Stimulated activated CD4-positive, alpha-beta T cell treated with anti-CD3 and anti-CD28 coated beads, Interleukin-1b, Interleukin-23, amount 100 ng/mL, for 4 hours (primary cell): ENCODE measurements at regions not wholly inside any gene's neighbourhood (a gene's known extent, or its start where the extent isn't known, plus 50 kb on each side); places are given as distances from the start of the nearest gene placed in this dataset.

Experiments
- DNase-seq, 2 donors: peaks; one replicate each; pipeline ENCODE4 v3.0.0-alpha.2; 2020; ENCODE audit warnings: low read depth in 2 of 2

GRCh38 chr13:22176968-22177520 is 506.2 kb downstream of the FGF9 start:
- DNase-seq = no peak

- no peak for DNase-seq
Observed at GRCh38 chr13:22178878-22179277, 508.0 kb downstream of the FGF9 start.

- no peak for DNase-seq
Observed at GRCh38 chr13:22187329-22187728, 516.5 kb downstream of the FGF9 start.

- no peak for DNase-seq
Observed at GRCh38 chr13:22189176-22190048, 518.5 kb downstream of the FGF9 start.

GRCh38 chr13:22193070-22193469 is 522.2 kb downstream of the FGF9 start:
- DNase-seq = no peak

GRCh38 chr13:22194106-22194805 is 523.4 kb downstream of the FGF9 start:
- no peak for DNase-seq

- no peak for DNase-seq
Observed at GRCh38 chr13:22195726-22196125, 524.9 kb downstream of the FGF9 start.

GRCh38 chr13:22196777-22197176 is 525.9 kb downstream of the FGF9 start:
- DNase-seq = no peak

GRCh38 chr13:22198001-22198400 is 527.1 kb downstream of the FGF9 start:
- DNase-seq = no peak

GRCh38 chr13:22198641-22199217 is 527.9 kb downstream of the FGF9 start:
- no peak for DNase-seq

GRCh38 chr13:22200440-22200839 is 529.6 kb downstream of the FGF9 start:
- no peak for DNase-seq

- no peak for DNase-seq
Observed at GRCh38 chr13:22201375-22201925, 530.6 kb downstream of the FGF9 start.

GRCh38 chr13:22210134-22210930 is 539.5 kb downstream of the FGF9 start:
- DNase-seq = no peak

- DNase-seq = no peak
Observed at GRCh38 chr13:22211876-22212275, 541.0 kb downstream of the FGF9 start.

- no peak for DNase-seq
Observed at GRCh38 chr13:22212576-22212975, 541.7 kb downstream of the FGF9 start.

GRCh38 chr13:22214184-22214583 is 543.3 kb downstream of the FGF9 start:
- DNase-seq = no peak

GRCh38 chr13:22218797-22219196 is 547.9 kb downstream of the FGF9 start:
- no peak for DNase-seq

- DNase-seq = no peak
Observed at GRCh38 chr13:22219709-22220108, 548.8 kb downstream of the FGF9 start.

GRCh38 chr13:22220151-22221135 is 549.6 kb downstream of the FGF9 start:
- DNase-seq = no peak

GRCh38 chr13:22223411-22223810 is 552.5 kb downstream of the FGF9 start:
- no peak for DNase-seq
